Embryonic facial prominence (tissue), 1 donor: ENCODE measurements at regions not wholly inside any gene's neighbourhood (a gene's known extent, or its start where the extent isn't known, plus 50 kb on each side); places are given as distances from the start of the nearest gene placed in this dataset.
"Not testable (repeated sequence)": the region's sequence is repeated elsewhere in the genome, so short reads cannot be mapped to it uniquely, and the experiment has no call there.

ENCODE experiments used
- DNase-seq: peaks from one replicate; pipeline ENCODE4 v3.0.0-alpha.2; 2016; ENCODE audit errors: extremely low spot score

- DNase-seq: no peak
These were observed 67.5 kb downstream of the UNCX start for GRCh38 chr7:1300206-1300605.

GRCh38 chr7:1300636-1301035 is 68.0 kb downstream of the UNCX start:
- DNase-seq: no peak

- DNase-seq: no peak
These were observed 68.6 kb downstream of the UNCX start for GRCh38 chr7:1301054-1301881.

DNA sequence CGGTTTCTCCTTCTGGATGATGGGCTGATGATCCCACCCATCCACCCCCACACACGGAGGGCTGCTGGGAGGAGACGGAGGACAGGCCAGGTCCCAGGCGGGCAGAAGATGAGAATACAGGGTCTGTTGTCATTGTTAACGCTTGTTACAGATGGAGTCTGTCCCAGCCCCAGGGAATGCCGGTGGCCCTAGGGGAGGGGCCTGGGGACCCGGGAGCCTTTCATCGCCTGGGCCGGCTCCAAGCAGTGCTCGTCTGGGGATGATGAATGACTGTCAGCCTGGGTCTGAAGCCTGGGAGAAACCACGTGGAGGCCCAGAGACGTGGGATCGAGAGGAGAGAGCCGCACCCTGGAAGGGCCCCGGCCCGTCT is 69.2 kb downstream of the UNCX start:
- no peak for DNase-seq

DNA sequence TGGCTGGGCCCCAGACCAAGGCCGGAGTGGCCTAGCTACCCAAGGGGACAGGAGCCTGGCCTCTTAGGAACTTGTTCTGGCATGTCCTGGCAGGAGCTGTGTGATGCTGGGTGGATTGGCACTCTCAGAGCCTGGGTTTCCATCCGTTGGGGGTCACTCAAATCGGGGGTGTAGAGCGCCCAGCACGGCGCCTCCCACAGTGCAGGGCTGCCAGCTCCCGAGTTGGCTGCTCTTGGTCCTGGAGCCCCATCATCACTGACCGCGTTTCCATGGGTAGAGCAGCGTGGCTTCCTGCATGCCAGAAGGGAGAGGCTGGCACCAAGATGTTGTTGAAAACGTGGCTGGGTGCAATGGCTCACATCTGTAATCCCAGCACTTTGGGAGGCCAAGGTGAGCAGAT is 70.3 kb downstream of the UNCX start:
- no peak for DNase-seq

GRCh38 chr7:1304011-1304410 is 71.3 kb downstream of the UNCX start:
- DNase-seq: not testable (repeated sequence)

GRCh38 chr7:1305873-1306272 is 73.2 kb downstream of the UNCX start:
- no peak for DNase-seq

DNA sequence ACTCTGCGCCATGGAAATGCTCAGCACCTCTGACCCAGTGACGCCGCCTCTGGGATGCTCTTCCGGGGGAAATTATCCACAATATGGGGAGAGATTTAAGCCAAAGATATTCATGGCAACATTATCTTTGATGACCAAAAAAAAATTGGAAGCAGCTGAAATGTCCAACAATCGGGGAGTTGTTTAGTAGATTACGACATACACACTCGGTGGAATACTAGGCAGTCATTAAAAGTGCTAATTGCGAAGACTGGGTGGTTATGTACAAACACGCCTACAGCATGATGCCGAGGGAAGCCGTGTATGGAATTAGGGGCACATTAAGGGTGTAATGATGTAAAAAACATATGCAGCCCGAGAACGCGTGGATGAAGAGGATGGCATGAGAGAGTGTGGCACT is 75.2 kb downstream of the UNCX start:
- no peak for DNase-seq

GRCh38 chr7:1309290-1309689 is 76.6 kb downstream of the UNCX start:
- DNase-seq: no peak

DNA sequence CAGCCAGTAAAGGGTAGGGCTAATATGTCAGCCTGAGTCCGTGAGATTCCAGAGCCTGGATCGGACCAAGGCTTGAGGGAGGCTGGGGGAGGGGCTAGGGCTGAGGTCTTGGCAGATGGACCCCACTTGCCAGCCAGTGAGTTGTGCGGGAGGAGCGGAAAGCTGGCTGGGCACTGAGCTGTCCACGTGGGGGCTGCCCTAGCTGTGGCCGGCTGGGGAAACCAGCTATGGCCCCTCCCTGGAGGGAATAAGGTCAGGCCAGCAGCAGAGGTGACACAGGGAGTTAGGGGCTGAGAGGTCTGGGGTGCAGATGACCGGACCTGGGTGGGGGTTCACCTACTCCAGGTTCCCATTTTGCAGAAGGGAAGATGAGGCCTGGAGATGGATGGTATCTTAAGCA is 77.3 kb downstream of the UNCX start:
- DNase-seq: no peak

GRCh38 chr7:1310936-1311335 is 78.3 kb downstream of the UNCX start:
- DNase-seq: no peak

DNA sequence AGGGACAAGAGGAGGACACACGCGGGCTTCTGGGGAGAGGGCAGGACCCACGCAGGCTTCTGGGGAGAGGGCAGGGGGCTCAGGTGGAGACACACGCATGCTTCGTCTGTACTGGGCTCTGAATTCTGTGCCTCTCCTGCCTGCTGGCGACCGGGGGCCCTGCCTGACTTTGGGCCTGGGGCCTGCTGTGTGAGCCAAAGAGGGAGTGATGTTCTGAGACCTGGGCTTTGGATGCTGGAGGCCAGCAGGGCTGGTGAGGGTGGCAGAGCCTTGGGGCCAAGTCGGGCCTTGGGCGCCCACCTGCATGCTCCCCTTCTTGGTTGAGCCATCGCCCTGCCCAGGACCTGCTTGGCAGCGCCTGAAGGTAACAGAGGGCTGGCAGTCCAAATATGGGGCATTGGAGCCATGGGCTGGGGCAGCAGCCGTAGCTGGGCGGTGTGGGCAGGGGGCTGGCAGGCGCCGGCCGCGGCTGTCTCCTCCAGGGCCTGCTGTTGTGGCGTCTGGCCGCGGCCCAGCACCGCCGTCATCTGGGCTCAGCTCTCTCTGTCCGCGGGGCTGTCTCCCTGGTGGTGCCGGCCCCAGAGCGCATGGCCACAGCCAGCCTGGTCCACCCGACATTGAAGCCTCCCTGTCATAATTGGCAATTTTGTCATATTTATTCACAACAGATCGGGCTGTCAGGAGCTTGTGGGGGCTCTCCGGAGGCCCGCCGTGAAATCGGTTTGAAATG is 78.9 kb downstream of the UNCX start:
- no peak for DNase-seq

GRCh38 chr7:1312136-1313070 is 79.7 kb downstream of the UNCX start:
- DNase-seq: no peak

DNA sequence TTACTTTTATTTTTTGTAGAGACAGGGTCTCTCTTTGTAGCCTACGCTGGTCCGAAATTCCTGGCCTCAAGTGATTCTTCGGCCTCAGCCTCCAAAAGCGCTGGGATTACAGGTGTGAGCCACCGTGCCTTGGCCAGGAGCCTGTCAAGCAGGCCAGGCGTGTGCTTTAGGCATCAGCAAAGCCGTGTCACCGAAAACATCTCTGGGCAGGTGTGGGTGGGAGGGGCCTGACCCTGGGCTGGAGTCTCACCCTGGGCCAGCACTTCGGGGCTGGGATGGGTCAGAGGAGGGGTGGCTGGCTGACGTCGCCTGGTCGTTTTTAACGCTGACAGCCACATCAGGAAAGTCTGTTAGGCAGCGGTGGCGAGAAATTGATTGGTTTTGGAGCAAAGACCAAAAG is 80.9 kb downstream of the UNCX start:
- DNase-seq: no peak

GRCh38 chr7:1314021-1314907 is 81.6 kb downstream of the UNCX start:
- DNase-seq: no peak

DNA sequence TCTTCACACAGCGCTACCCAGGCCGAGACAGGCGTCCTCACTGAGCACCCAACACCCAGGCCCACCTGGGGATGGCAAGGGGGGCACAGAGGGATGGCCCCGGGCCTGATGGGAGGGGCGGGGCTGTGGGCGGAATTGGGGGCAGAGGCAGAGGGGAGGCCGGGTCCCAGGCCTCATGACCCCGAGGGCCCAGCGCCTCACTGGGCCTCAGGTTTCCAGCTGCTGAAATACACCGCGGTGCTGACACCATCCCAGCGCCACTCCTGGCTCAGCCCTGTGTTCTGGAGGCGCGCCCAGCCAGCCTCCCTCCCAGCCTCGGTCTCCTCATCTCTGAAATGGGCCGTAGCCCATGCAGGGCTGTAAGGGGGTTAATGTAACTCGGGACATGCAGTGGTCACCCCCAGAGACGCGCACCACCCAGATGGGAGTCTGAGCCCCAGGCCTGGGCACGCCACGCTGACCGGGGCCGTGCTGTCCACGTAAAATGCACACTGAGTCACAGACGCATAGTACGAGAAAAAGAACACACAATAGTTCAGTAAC is 82.3 kb downstream of the UNCX start:
- DNase-seq: no peak

- no peak for DNase-seq
These were observed 83.4 kb downstream of the UNCX start for GRCh38 chr7:1316086-1316485.

DNA sequence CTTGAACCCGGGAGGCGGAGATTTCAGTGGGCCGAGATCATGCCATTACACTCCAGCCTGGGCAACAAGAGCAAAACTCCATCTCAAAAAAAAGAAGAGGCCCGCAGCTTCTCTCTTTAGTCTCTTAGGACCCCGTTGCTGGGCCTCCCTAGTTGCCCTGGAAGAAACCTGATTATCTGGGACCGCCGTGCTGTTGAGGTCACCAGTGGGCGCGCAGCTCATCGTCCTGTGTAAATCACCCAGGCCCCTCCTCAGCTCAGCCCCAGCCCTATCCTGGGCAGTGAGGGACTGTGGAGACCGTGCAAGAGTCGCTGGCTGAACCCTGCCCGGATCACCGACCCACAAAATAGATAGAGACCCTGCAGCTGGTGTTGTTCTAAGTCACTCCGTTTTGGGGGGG is 85.0 kb downstream of the UNCX start:
- DNase-seq: no peak

DNA sequence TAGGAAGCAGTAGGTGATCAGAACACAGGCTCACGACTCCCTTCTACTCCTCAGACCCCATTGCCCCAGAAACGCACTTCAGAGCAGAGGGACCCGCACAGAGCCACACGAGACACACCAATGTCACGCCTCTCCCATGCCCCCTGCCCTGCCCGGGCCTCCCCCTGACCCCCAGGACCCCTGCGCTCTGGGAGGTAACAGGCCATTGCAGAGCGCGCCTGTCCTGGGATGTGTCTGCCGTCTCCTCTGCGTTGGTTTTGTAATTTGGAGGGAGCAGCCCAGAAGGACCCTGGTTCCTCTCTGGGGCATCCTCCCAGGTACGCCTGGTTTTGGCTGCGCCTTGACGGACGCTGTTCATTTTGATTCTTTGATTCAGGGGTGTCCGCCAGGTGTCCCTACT is 85.4 kb downstream of the UNCX start:
- DNase-seq: no peak

- DNase-seq: no peak
These were observed 86.0 kb downstream of the UNCX start for GRCh38 chr7:1318661-1319060.
